ENCODE measurements at regions not wholly inside any gene's neighbourhood (a gene's known extent, or its start where the extent isn't known, plus 50 kb on each side); places are given as distances from the start of the nearest gene placed in this dataset.
"Not testable (repeated sequence)": the region's sequence is repeated elsewhere in the genome, so short reads cannot be mapped to it uniquely, and the experiment has no call there.

DNA sequence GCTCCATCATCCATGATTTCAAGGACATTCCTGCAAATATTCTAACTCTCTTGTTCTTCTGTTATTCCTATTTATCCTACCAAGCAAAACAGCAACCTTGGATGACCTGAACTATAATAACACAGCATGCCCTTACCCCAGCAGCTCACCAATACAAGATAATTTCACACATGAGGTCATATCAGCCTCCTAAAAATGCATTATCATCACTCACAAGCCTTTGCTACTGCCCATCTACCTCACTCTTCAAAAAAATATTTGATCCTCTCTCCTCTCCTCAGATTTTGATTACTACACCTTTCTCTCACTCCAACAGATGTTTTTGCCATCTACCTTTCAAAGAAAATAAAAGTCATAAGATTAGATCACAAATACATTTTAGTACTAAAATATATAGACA is 777.6 kb upstream of the NCAM2 start:
- DNase-seq: no peak

GRCh38 chr21:20221981-20222380 is 776.2 kb upstream of the NCAM2 start:
- DNase-seq: not testable (repeated sequence)

DNA sequence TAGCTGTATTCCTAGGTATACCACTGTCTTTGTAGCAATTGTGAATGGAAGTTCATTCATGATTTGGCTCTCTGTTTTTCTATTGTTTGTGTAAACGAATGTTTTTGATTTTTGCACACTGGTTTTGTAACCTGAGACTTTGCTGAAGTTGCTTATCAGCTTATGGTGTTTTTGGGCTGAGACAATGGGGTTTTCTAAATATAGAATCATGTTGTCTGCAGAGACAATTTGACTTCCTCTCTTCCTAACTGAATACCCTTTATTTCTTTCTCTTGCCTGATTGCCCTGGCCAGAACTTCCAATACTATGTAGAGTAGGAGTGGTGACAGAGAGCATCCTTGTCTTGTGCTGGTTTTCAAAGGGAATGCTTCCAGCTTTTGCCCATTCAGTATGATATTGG is 761.6 kb upstream of the NCAM2 start:
- DNase-seq: not testable (repeated sequence)

DNA sequence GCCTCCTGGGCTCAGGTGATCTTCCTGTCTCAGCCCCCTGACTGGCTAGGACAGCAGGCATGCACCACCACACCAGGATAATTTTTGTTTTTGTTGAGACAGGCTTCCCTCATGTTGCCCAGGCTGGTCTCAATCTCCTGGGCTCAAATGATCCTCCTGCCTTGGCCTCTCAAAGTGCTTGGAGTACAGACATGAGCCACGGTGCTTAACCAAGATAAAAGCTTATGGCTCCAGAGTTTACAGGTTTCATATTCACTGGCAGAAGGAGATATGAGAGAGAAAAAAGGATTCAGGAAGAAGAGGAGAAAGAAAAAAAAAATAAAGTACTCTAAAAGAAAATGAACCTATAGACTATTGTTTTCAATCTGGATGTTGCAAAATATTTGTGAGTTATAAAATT is 748.8 kb upstream of the NCAM2 start:
- no peak for DNase-seq

GRCh38 chr21:20250337-20250736 is 747.9 kb upstream of the NCAM2 start:
- DNase-seq: no peak

GRCh38 chr21:20253261-20253660 is 744.9 kb upstream of the NCAM2 start:
- no peak for DNase-seq

DNA sequence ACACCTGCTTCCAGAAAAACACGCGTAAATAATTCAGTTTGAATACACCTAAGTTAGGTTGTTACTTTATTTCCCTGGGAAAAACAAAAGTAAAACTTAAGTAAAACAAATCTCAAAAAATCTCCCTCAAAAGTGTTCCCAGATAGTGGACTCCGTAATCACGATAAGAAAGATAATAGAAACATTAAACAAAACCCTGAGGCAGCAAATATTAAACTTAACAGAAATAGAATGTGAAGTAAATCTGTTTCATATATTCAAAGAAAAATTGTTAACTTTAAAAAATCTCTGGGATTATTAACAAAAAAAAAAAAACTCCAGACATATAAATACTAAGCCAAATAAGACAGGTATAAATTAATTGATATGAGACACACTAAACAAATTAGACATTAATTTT is 743.2 kb upstream of the NCAM2 start:
- no peak for DNase-seq

DNA sequence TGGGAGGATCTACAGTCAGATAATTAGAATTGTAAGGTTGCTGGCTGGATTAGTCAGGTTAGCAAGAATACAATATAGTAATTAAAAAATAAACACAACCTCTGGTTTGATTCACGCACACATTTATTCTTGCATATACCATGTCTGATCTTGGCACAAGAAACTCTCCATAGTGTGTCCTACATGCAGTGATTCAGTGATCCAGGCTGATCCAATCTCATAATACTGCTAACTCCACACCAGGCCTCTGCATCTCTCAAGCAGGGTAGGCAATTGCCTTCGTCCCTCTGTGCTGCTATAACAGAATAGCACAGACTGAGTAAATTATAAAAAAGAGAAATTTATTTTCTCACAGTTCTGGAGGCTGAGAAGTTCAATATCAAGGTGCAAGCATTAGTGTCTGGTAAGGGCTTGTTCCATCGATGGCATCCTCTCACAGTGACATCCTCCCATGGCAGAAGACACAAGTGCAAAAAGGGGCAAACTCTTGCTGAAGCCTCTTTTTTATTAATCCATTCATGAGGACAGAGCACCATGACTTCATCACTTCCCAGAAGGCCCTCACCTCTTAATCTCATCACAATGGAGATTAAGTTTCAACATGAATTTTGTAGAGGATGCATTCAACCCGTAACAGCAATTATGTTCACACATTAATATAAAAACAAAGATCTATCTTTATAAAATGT is 741.0 kb upstream of the NCAM2 start:
- no peak for DNase-seq

DNA sequence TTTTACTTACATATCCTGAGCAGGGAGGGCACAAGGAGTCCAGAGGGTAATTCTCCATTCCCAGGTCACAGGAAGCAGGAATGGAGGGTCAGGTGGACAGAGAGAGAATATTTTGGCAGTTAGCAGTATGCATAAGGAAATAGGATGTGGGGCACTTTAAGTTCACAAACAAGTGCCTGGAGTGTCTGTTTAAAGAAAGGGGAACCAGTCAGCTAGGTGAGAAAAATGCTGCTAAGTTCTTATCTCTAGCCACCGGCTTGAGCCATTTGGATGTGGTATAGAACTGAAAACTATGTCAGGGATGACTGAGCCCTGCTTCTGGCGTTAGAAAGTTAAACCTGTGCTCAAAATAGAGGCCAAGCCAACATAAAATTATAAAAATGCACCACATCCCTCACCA is 739.7 kb upstream of the NCAM2 start:
- no peak for DNase-seq

- DNase-seq: no peak
These were observed 739.0 kb upstream of the NCAM2 start for GRCh38 chr21:20259031-20259867.

DNA sequence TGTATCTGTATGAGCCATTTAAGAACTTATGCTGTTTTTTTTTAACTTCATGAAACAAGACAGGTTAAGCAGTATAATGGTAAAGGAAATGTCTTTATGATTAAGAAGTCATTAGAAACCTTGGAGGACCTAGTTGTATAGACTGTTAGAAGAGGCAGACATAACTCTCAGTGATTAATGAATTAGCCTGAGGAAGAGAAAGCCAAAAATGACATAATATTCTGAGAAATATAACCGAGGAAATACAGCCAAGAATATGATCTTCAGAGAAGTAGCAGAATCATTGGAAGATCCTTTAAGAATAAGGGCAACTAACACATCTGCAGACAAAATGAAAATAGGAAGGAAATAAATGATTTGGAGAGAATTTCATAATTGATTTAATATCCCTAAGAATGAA is 738.1 kb upstream of the NCAM2 start:
- DNase-seq: no peak

DNA sequence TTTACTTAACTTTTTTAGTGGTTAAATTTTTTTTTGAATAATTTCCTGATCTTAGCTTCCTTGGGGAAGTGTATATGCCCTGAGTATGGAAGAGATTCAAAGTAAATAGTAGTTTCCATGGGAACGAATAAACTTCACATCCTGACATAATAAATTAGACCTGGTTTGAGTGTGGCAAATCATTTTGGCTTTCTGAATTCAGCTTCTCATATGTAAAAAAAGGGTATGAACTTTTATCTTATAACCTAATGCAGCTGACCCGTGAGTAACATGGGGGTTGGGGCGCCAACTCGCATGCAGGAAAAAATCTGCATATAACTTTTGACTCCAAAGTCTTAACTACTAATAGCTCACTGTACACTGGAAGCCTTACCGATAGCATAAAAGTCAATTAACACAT is 736.8 kb upstream of the NCAM2 start:
- DNase-seq: no peak

DNA sequence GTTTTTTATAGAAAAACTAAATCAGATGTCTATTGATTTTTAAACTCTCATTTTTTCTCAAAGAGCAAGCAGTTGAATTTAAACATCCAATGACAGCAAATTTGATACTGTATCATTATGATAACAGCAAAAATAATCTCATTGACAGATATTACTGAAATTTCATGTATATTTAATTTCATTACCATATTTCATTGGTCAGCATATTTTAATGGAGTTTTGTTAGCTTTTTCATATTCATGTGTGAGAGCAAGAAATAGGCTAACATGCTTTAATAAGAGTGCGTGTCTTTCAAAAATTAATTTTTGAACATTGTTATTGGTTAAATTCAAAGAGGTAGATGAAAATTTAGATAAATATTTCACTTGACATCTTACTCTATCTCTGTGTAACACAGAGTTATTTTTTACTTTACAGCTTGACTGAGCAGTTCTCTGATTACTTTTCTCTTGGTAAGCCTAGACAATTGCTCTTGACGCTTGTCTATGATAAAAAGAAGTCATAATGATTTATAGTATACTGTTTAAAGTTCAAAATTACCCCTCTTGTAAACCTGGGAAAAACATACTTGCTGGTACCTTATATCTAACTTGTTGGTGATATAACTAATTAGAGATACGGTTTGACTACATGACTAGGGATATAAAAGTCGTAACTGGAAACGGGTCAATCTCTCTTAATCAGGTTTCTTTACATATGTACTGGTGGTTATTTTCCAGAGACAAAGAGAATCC is 732.3 kb upstream of the NCAM2 start:
- DNase-seq: no peak

- no peak for DNase-seq
These were observed 731.8 kb upstream of the NCAM2 start for GRCh38 chr21:20266441-20266710.

DNA sequence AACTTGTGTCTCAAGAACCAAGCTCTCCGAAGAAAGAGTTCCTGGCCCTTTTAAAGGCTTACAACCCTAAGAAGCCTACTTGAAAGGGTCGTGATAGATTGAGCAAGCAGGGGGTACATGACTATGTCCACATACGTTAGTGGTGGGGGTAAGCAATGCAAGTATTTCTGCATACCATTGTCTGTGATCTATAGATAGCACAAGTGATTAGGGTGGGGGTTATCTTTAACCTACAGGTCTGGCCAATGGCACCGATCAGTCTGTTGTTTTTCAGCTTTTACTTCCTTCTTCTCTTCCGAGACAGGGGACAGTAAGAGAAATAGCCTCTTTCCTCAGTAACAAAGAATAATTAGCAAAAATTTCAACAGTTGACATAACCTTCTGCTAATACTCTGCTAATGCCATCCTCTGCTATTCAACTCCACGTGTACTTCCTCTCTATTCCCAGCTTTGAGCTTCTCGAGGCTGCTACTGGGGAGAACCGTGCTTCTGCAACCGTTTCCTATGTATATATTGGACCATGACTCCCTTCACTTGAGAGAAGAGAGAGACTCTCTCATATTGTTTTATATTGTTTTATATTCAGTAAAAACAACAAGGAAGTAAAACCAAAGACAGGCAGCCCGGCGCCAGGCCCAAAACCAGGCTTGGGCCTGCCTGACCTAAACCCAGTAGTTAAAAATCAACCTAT is 727.7 kb upstream of the NCAM2 start:
- DNase-seq: no peak

DNA sequence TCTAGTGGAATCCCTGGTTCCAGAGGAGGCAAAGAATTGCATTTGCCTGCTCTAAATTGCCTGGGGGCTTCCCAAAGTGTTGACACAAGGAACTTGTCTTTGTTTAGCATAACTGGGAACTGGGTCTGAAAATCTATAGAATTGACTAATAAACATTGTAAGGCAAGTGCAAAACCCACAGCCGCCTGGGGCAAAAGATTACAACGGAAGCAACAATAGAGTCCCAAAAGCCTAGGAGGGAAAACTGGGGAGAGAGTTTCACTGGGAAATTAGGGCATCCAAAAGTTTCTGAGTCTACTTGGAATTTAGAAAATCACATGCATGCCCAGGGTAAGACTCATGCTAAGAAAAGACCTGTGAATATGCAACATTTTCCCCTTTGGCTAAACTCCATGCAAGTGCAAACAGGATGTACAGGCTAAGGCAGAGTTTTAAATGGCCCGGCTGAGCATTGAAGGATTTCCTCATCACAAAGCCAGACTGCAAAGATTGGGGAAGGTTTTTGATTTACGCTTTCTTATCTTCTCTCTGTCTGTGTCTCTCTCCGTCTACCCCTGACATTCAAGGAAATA is 725.3 kb upstream of the NCAM2 start:
- no peak for DNase-seq

- no peak for DNase-seq
These were observed 721.8 kb upstream of the NCAM2 start for GRCh38 chr21:20276377-20276776.

DNA sequence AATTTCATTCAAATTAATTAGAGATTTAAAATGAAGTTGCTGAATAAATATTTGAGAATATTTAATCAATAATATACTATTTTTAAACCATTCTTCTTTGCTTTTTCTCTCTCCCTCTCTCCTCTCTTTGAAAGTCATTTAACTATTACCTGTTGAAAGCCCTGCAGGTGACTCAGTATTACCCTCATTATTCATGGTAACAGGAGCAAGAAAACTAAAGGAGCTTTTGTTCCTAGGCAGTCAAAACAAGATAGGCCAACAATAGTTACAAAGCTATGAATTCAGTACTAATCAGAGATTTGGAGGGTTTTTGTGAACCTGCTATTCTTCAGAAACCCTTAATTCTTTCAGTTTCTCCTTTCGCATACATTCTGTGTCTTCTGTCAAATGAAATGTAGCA is 721.3 kb upstream of the NCAM2 start:
- no peak for DNase-seq

DNA sequence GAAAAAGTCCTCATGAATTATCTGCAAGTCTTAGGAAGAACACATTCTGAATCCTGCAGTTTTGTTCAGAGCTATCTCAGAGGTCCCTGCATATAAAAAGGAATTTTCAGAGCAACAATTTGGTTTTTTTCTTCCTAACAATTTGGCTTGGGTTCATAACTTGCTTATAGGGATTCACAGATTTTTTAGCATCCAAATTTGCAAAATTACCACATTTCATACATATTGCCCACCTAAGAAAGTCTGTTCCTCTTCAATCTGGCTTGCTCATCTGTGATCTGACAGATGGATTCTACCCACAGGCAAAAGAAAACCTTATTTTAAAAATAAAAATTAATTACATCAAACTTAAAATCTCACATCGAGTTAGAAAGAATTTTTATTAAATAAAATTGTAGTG is 714.4 kb upstream of the NCAM2 start:
- no peak for DNase-seq

DNA sequence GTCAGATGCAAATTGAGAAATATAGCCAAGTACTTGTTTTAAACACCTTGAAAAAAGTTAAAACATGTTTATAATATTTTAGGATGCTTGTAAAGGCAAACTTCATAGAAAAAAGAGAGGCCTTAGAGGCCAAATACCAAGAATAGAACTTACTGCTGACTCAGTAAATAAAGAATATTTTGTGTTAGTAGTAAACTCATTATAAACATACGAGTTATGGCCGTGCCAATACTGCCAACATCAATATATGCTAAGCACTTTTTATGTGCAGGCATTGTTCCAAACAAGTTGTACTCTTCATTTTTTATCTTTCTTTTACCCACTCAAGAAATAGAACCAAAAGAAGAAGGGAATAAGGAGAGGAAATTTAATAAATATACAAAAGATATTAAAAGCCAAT is 705.9 kb upstream of the NCAM2 start:
- DNase-seq: no peak

DNA sequence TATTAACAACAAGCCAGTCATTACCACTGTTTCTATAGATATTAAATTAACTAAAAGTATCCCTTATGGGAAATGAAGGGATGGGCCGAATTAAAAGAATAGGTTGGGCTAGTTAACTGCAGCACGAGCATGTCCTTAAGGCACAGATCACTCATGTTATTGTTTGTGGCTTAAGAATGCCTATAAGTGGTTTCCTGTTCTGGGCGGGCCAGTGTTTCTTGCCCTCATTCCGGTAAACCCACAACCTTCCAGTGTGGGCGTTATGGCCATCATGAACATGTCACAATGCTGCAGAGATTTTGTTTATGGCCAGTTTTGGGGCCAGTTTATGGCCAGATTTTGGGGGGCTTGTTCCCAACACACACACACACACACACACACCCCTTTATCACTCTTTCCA is 705.4 kb upstream of the NCAM2 start:
- not testable (repeated sequence) for DNase-seq

DNA sequence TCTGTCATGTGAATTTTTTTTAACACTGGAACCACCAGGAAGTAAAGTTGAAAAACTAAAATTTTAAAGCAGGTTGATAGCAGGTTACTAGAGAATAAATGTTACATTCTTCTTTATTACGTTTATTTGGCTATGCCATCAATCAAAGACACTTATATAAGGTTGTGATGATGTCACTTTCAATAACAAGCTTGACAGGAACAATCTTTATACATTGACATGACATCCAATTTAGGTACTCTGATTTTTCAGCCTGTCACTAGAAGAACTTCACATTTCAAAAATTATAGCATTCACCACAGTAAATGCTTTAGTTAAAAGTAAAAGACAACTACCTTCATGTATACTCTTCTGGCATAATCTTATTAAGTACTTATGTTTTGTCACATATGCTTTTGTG is 696.8 kb upstream of the NCAM2 start:
- no peak for DNase-seq

DNA sequence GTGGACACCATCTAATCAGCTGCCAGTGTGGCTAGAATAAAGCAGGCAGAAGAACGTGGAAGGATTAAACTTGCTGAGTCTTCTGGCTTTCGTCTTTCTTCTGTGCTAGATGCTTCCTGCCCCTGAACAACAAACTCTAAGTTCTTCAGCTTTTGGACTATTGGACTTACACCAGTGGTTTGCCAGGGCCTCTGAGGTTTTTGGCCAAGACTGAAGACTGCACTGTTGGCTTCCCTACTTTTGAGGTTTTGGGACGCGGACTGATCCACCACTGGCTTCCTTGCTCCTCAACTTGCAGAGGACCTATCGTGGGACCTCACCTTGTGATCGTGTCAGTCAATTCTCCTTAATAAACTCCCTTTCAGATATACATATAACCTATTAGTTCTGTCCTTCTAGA is 696.1 kb upstream of the NCAM2 start:
- no peak for DNase-seq
